ENCODE measurements at regions not wholly inside any gene's neighbourhood (a gene's known extent, or its start where the extent isn't known, plus 50 kb on each side); places are given as distances from the start of the nearest gene placed in this dataset.
A peak's percentile ranks its signal among the peaks of the same experiment; 100 is the strongest.

- no peak for DNase-seq (ENCODE audit: low read depth)
These were observed 536.2 kb upstream of the ZFHX3 start for GRCh38 chr16:73584157-73584556.

GRCh38 chr16:73572135-73572828, 524.4 kb upstream of the ZFHX3 start:
- peak; percentile 37 for DNase-seq (ENCODE audit: low read depth)

GRCh38 chr16:73569266-73569980, 521.5 kb upstream of the ZFHX3 start:
- DNase-seq (ENCODE audit: low read depth): no peak

- DNase-seq (ENCODE audit: low read depth): no peak
These were observed 520.8 kb upstream of the ZFHX3 start for GRCh38 chr16:73568769-73569168.

- DNase-seq (ENCODE audit: low read depth): no peak
These were observed 518.0 kb upstream of the ZFHX3 start for GRCh38 chr16:73565925-73566324.

DNA sequence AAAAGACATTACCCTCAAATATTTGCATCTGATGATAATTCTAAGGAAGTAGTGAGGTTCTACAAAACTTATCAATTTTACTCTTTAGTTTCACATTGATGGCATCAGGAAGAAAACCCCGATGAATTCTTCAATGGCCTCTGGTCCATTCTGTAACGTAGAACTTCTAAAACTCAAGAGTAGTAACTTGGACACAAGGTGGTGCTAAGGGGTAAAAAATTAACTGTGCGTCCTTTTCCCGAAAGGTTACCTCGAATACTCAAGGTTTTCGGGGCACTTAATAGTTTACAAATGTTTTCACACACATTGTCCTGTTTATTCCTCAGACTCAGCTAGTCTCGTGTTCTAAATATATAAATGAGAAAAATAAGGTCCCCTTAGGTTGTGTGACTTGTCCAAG, 517.3 kb upstream of the ZFHX3 start:
- peak; percentile 20 for DNase-seq (ENCODE audit: low read depth)

DNA sequence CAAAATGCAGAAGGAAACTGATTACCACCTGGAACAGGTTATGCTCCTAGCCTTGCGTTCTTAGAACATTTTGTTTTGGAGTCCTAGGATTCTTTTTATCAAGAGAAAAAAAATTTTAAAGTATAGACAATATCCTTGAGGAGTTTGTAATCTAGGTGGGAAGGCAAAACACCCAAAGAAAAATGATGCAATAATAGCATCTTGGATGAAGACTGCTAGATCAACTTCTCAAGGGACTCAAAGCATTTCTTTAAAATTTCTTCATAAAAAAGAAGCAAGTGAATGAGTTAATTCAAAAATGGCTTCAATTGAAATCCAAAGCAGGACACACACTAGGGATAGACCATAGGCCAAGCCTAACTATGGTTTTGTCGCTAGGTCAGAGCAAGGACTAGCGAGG, 515.8 kb upstream of the ZFHX3 start:
- no peak for DNase-seq (ENCODE audit: low read depth)

GRCh38 chr16:73560497-73560896, 512.6 kb upstream of the ZFHX3 start:
- no peak for DNase-seq (ENCODE audit: low read depth)

DNA sequence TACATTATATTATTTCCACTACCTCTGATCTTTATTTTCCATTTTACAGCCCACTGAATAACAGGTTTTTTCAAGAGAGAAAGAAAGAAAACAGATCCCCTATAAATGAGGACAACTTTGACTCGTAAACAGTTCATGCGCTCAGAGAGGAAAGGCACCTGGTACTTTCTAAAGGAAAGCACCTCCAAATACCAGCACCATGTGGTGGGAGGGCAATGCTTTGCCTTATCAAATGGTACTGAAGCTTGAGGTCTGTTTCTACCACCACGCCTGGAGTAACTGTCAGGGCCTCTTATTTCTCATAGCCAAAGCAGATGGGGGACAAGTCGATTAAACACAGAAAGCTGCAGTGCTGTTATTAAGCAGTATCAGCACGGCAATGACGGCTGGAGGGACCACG, 510.3 kb upstream of the ZFHX3 start:
- DNase-seq (ENCODE audit: low read depth): no peak

GRCh38 chr16:73553941-73554660, 506.2 kb upstream of the ZFHX3 start:
- DNase-seq (ENCODE audit: low read depth): no peak

DNA sequence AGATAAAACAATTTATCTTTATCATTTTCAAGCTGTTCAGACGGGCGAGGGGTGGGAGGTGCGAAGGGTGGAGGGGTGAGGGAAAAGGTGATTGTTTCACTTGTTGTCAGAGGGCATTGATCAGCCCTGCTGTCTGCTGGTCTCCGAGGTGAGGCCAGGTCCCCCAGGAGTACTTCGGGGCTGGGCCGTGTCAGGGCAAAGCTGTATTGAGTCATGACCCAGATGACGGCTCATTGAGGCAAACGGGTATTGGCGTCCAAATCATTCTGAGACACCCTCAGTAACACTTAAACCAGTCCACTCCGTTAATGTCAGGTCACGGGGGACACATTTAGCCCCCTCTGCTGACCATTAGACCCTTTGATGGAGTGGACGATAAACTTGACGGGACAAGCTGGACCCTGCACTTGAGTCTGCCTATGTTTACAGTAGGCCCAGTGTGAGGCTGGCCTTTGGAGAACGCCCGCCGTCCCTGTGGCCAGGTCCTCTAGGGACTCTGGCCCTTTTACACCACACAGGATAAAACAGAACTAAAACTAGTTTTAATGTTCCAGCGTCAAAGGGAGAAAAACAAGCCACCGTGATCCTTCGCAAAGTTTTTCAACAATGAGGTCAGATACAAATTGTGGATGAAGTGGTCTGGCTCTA, 502.2 kb upstream of the ZFHX3 start:
- DNase-seq (ENCODE audit: low read depth): no peak

DNA sequence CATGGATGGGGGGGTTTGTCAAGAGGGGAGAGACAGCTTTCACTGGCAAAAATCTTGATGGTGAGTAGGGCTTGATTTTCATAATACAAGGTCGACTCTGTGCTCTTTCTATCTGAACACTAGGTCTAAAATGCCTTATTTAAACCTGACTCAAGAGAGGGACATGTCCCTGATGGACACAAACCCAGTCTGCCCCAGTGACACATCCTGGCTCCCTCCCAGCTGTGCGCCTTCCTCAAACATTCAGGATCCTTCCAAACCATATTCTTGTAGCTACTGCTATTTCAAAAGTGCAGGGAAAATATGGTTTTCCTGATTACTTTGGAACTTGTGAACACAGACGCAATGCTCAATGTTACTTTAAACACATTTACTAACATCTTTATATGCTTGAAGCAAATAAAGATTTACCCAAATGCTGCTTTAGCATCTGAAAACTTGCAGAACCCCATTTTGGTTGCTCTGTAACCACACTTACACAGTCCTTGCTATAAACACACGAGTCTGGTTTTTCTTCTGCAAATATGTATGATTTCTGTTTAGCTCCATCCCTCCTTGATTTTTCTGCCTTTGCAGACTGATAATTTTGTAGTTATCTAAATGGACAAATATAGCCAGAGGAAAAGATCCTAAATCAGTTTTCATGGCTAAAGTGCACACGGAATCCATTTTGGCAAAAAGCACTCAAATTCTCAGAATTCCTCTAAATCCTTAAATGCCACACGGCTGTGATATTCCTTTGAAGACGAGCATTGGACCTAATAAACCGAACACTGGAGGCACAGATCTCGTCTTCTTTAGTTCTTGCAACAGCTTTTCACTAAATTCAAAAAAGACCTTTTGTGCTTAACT, 499.9 kb upstream of the ZFHX3 start:
- no peak for DNase-seq (ENCODE audit: low read depth)

GRCh38 chr16:73546341-73546845, 498.5 kb upstream of the ZFHX3 start:
- no peak for DNase-seq (ENCODE audit: low read depth)

- no peak for DNase-seq (ENCODE audit: low read depth)
These were observed 497.8 kb upstream of the ZFHX3 start for GRCh38 chr16:73545755-73546154.

DNA sequence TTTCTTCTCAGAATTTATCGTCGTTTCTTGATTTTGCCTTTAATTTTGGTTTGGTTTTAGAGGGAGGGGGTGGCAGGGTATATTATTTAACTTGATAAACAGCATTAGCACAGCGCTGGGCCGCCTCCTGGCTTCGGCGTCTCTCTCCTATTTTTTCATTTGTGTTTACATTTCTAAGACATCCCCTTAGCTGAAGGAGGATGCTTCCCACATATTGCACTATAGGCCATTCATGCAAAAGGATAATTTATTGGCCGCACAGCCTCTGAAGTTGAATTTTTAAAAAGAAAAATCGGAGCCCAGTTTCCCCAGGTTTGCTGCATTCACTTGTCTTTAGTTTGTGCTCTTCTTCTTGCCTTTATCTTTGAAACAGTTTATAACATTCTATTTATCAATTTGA, 497.4 kb upstream of the ZFHX3 start:
- no peak for DNase-seq (ENCODE audit: low read depth)

GRCh38 chr16:73544826-73545225, 496.9 kb upstream of the ZFHX3 start:
- no peak for DNase-seq (ENCODE audit: low read depth)

DNA sequence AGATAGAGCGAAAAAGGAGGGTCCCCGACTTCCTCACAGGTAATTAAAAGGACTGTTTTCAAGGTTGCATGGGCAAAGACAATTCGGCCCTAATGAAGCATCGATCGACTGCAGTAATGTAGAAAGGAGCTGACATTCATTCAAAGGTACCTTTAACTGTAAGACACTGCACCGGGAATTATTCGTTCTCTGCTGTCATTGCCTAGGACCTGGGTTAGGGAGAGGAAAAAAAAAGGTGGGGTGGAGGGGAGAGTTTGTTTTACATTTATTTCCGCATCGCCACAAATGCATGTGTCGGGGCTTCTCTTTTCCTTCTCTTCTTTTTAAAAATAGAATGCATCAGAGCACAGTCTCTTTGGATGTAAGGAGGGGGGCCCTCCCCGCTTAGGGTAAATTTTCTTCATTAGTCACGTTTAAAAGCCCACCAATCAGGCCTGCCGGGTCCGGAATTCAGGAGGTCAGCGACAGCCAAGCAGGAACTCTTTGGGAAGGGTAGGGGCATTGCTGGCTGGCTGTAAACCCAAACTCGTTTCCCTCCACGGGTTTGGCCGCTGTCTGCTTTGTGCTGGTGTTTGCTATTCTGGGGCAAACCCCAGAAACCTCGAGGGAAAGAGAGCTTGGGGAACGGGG, 496.2 kb upstream of the ZFHX3 start:
- DNase-seq (ENCODE audit: low read depth): no peak

DNA sequence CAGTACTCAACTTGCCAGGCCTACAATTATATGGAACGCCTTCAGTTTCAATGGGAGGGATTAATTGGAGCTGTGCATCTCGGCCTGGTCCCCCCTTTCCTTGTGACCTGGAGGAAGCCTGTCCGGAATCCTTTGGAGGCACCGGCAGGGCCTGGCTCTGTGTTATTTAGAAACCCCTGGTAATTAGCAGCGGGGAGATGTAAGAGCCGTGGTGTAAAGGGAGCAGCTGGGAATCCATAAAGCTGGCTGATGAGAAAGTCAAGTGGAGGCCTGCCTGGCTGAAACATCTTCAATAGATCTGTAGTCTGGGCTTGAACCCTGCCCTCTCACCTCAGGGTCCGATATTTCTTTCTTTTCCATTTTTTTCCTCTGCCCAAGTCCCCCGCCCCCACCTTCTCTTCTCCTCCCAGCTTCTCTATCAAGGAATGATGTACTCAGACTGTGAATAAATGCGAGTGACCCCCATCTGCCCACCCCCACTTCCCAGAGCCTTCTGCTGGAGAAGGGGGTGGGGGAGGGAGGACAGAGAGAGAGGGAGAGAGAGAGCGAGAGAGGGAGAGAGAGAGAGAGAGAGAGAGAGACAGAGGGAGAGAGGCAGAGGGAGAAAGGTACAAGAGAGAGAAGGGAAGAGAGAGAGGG, 495.5 kb upstream of the ZFHX3 start:
- no peak for DNase-seq (ENCODE audit: low read depth)

GRCh38 chr16:73542885-73543284, 495.0 kb upstream of the ZFHX3 start:
- no peak for DNase-seq (ENCODE audit: low read depth)

- no peak for DNase-seq (ENCODE audit: low read depth)
These were observed 490.0 kb upstream of the ZFHX3 start for GRCh38 chr16:73537921-73538320.
